ENCODE measurements at regions not wholly inside any gene's neighbourhood (a gene's known extent, or its start where the extent isn't known, plus 50 kb on each side); places are given as distances from the start of the nearest gene placed in this dataset.
"Not testable (repeated sequence)": the region's sequence is repeated elsewhere in the genome, so short reads cannot be mapped to it uniquely, and the experiment has no call there.

DNA sequence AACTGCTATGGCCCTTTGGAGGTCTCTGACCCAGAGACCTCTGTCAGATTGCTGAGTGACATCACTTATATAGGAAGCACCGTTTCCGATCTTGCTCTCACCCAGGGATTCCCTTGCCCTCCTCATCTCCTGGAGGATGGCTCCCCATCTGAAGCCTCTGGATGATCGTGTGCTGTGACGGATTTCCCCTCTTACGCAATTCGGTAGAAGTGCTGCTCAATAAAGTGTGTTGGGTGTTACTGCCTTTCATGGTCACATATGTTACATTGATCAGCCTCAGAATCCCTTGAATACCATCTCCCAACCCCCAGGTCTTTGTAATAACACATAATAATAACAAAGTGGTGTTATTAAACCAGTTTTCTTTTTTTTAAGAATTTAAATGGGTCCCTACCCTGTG is 107.3 kb upstream of the CLEC14A start:
- H3K79me2 ChIP-seq (ENCODE audit: low read length) = no peaks in the 10 kb centered on the region
- TF ChIP-seq EZH2phosphoT487 (IDR thresholded peaks at IDR 0.05; ENCODE audit: low read depth) = no peak
- TF ChIP-seq, protein P1, sequence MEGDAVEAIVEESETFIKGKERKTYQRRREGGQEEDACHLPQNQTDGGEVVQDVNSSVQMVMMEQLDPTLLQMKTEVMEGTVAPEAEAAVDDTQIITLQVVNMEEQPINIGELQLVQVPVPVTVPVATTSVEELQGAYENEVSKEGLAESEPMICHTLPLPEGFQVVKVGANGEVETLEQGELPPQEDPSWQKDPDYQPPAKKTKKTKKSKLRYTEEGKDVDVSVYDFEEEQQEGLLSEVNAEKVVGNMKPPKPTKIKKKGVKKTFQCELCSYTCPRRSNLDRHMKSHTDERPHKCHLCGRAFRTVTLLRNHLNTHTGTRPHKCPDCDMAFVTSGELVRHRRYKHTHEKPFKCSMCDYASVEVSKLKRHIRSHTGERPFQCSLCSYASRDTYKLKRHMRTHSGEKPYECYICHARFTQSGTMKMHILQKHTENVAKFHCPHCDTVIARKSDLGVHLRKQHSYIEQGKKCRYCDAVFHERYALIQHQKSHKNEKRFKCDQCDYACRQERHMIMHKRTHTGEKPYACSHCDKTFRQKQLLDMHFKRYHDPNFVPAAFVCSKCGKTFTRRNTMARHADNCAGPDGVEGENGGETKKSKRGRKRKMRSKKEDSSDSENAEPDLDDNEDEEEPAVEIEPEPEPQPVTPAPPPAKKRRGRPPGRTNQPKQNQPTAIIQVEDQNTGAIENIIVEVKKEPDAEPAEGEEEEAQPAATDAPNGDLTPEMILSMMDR (IDR thresholded peaks at IDR 0.05; ENCODE audit: low read depth, low read length) = no peak
- no peak overlapping the region for H3K9ac ChIP-seq (ENCODE audit: low read length)
- H3K36me3 ChIP-seq (replicated peaks; ENCODE audit: low read depth, low read length) = no peaks in the 10 kb centered on the region
- no peak overlapping the region for H3K27ac ChIP-seq (ENCODE audit: low read length)
- no peak overlapping the region for H2AFZ ChIP-seq (ENCODE audit: low read depth, low read length)
- H3K4me2 ChIP-seq (ENCODE audit: low read length) = no peak overlapping the region
- H3K4me1 ChIP-seq (ENCODE audit: low read length) = no peaks in the 10 kb centered on the region
- H3K9me3 ChIP-seq (ENCODE audit: insufficient read depth, low read length) = no peaks in the 10 kb centered on the region
- no peaks in the 10 kb centered on the region for H3K27me3 ChIP-seq (ENCODE audit: low read depth, low read length)
- no peak overlapping the region for H3K4me3 ChIP-seq (ENCODE audit: low read length)
- no peaks in the 10 kb centered on the region for H4K20me1 ChIP-seq (ENCODE audit: insufficient read depth, low read length)

DNA sequence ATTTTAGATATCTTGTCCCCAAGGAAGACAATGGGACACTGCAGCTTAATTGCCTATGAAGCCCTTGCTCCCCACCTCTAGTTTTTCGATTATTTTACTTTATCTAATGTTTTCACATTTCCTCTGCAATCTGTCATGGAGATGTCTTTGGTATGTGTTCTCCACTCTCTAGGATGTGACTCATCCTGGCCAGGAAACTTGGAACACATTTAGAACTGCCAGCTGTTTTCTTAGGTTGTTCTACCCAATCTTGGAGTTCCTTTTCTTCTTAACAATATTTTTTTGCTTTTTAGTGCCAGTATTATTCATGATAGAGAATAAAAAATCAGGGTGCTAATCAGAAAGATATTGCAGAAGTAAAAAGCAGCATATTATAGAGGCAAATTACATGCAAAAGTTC is 101.7 kb upstream of the CLEC14A start:
- no peaks in the 10 kb centered on the region for H3K9me3 ChIP-seq (ENCODE audit: insufficient read depth, low read length)
- H3K27me3 ChIP-seq (ENCODE audit: low read depth, low read length) = no peaks in the 10 kb centered on the region
- no peaks in the 10 kb centered on the region for H4K20me1 ChIP-seq (ENCODE audit: insufficient read depth, low read length)
- H3K27ac ChIP-seq (ENCODE audit: low read length) = no peak overlapping the region
- H3K4me2 ChIP-seq (ENCODE audit: low read length) = no peak overlapping the region
- H3K4me3 ChIP-seq (ENCODE audit: low read length) = no peak overlapping the region
- H2AFZ ChIP-seq (ENCODE audit: low read depth, low read length) = no peak overlapping the region
- TF ChIP-seq EZH2phosphoT487 (IDR thresholded peaks at IDR 0.05; ENCODE audit: low read depth) = no peak
- TF ChIP-seq, protein P1 (IDR thresholded peaks at IDR 0.05; ENCODE audit: low read depth, low read length) = no peak
- no peak overlapping the region for H3K9ac ChIP-seq (ENCODE audit: low read length)
- no peaks in the 10 kb centered on the region for H3K4me1 ChIP-seq (ENCODE audit: low read length)
- H3K79me2 ChIP-seq (ENCODE audit: low read length) = no peaks in the 10 kb centered on the region
- no peaks in the 10 kb centered on the region for H3K36me3 ChIP-seq (replicated peaks; ENCODE audit: low read depth, low read length)

DNA sequence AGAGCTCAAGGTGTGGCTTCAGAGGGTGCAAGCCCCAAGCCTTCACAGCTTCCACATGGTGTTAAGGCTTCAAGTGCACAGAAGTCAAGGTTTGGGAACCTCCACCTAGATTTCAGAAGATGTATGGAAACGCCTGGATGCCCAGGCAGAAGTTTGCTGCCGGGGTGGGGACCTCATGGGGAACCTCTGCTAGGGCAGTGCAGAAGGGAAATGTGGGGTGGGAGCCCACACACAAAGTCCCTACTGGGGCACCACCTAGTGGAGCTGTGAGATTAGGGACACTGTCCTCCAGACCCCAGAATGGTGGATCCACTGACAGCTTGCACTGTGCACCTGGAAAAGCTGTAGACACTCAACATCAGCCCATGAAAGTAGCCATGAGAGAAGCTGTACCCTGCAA is 99.6 kb upstream of the CLEC14A start:
- not testable (repeated sequence) for H3K27ac ChIP-seq (ENCODE audit: low read length); H3K79me2 ChIP-seq (ENCODE audit: low read length); H3K4me2 ChIP-seq (ENCODE audit: low read length); H3K27me3 ChIP-seq (ENCODE audit: low read depth, low read length); H3K36me3 ChIP-seq (replicated peaks; ENCODE audit: low read depth, low read length); H3K9me3 ChIP-seq (ENCODE audit: insufficient read depth, low read length); H3K4me3 ChIP-seq (ENCODE audit: low read length); H3K9ac ChIP-seq (ENCODE audit: low read length); H2AFZ ChIP-seq (ENCODE audit: low read depth, low read length); H4K20me1 ChIP-seq (ENCODE audit: insufficient read depth, low read length); H3K4me1 ChIP-seq (ENCODE audit: low read length)

DNA sequence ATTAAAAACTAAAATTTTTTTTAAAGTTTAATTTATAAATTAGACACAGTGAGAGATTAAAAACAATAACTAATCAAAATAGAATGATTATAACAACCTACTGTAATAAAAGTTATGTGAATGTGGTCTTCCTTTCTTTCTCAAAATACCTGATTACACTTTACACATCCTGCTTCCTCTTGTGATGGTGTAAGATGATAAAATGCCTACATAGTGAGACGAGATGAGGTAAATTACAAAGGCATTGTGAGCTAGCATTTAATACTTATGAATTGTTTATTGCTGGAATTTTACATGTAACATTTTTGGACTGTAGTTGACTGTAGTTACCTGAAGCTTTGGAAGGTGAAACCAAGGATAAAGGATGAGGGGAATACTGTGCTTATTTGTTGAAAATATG is 94.2 kb upstream of the CLEC14A start:
- no peak overlapping the region for H3K4me2 ChIP-seq (ENCODE audit: low read length)
- H3K4me1 ChIP-seq (ENCODE audit: low read length) = no peaks in the 10 kb centered on the region
- no peaks in the 10 kb centered on the region for H3K9me3 ChIP-seq (ENCODE audit: insufficient read depth, low read length)
- no peak for TF ChIP-seq EZH2phosphoT487 (IDR thresholded peaks at IDR 0.05; ENCODE audit: low read depth)
- TF ChIP-seq, protein P1 (IDR thresholded peaks at IDR 0.05; ENCODE audit: low read depth, low read length) = no peak
- H3K27ac ChIP-seq (ENCODE audit: low read length) = no peak overlapping the region
- no peaks in the 10 kb centered on the region for H3K27me3 ChIP-seq (ENCODE audit: low read depth, low read length)
- H2AFZ ChIP-seq (ENCODE audit: low read depth, low read length) = no peak overlapping the region
- no peak overlapping the region for H3K9ac ChIP-seq (ENCODE audit: low read length)
- no peaks in the 10 kb centered on the region for H4K20me1 ChIP-seq (ENCODE audit: insufficient read depth, low read length)
- no peaks in the 10 kb centered on the region for H3K36me3 ChIP-seq (replicated peaks; ENCODE audit: low read depth, low read length)
- no peak overlapping the region for H3K4me3 ChIP-seq (ENCODE audit: low read length)
- H3K79me2 ChIP-seq (ENCODE audit: low read length) = no peaks in the 10 kb centered on the region

DNA sequence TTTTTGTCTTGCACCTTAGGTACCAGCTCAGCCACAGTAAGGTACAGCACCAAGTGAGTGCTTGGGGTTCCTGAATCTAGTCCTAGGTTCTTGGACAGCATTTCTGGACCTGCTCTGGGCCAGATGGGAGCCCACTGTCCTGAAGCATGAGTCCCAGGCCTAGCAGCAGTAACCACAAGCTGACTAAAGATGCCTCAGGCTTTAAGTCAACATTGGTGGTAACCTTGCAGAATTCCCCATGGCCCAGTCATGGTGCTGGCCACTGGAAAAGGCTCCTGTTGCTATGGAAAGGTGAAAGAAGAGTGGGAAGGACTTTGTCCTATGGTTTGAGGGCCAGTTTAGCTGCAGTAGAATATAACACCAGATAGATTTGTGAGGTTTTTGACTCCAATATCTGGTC is 86.9 kb upstream of the CLEC14A start:
- no peaks in the 10 kb centered on the region for H4K20me1 ChIP-seq (ENCODE audit: insufficient read depth, low read length)
- no peaks in the 10 kb centered on the region for H3K36me3 ChIP-seq (replicated peaks; ENCODE audit: low read depth, low read length)
- no peak for TF ChIP-seq EZH2phosphoT487 (IDR thresholded peaks at IDR 0.05; ENCODE audit: low read depth)
- no peaks in the 10 kb centered on the region for H3K4me1 ChIP-seq (ENCODE audit: low read length)
- H3K9me3 ChIP-seq (ENCODE audit: insufficient read depth, low read length) = no peaks in the 10 kb centered on the region
- no peak overlapping the region for H3K4me3 ChIP-seq (ENCODE audit: low read length)
- no peak overlapping the region for H3K4me2 ChIP-seq (ENCODE audit: low read length)
- H3K9ac ChIP-seq (ENCODE audit: low read length) = no peak overlapping the region
- H3K79me2 ChIP-seq (ENCODE audit: low read length) = no peaks in the 10 kb centered on the region
- no peak overlapping the region for H3K27ac ChIP-seq (ENCODE audit: low read length)
- H2AFZ ChIP-seq (ENCODE audit: low read depth, low read length) = no peak overlapping the region
- H3K27me3 ChIP-seq (ENCODE audit: low read depth, low read length) = no peaks in the 10 kb centered on the region

Measured in OCI-LY3 (cell line).